Cardiac muscle cell (in vitro differentiated cells and primary cell): ENCODE measurements at regions not wholly inside any gene's neighbourhood (a gene's known extent, or its start where the extent isn't known, plus 50 kb on each side); places are given as distances from the start of the nearest gene placed in this dataset.
"Not testable (repeated sequence)": the region's sequence is repeated elsewhere in the genome, so short reads cannot be mapped to it uniquely, and the experiment has no call there.

Source experiments
- DNase-seq, 2 donors: peaks; one replicate each; pipeline versions ENCODE4 v3.0.0 to v3.0.0-alpha.2; 2010 to 2017; ENCODE audit warnings: low read depth in 1 of 2, low spot score in 1 of 2
- H3K27ac ChIP-seq: fragments of 200-600 bp; sonication (generic); 2 replicates; pipeline ENCODE4 v1.5.1; 2016
- H3K27me3 ChIP-seq: fragments of 200-600 bp; sonication (generic); 2 replicates; pipeline ENCODE4 v1.6.0; 2016; ENCODE audit warnings: control low read depth
- H3K36me3 ChIP-seq: fragments of 200-600 bp; sonication (generic); 2 replicates; pipeline ENCODE4 v1.5.1; 2016; ENCODE audit warnings: control low read depth
- H3K4me1 ChIP-seq: fragments of 200-600 bp; sonication (generic); 2 replicates; pipeline ENCODE4 v1.8.1; 2017; ENCODE audit warnings: low read depth, mild to moderate bottlenecking, mixed run types
- H3K4me3 ChIP-seq: fragments of 200-600 bp; sonication (generic); 2 replicates; pipeline ENCODE4 v1.5.1; 2016; ENCODE audit warnings: mild to moderate bottlenecking
- H3K9me3 ChIP-seq: fragments of 200-600 bp; sonication (generic); 2 replicates; pipeline ENCODE4 v1.5.1; 2017; ENCODE audit warnings: low read depth, mild to moderate bottlenecking, control low read depth
- CTCF ChIP-seq: IDR thresholded peaks from 2 replicates; pipeline ENCODE4 v1.5.1; 2012; ENCODE audit warnings: low read depth, mild to moderate bottlenecking, low read length

GRCh38 chr10:34058845-34059614, 724.6 kb upstream of the NRP1 start:
- H3K27me3 ChIP-seq = no peaks in the 10 kb centered on the region
- TF ChIP-seq CTCF = no peak
- no peak overlapping the region for H3K27ac ChIP-seq
- H3K4me3 ChIP-seq = no peak overlapping the region
- no peak for DNase-seq
- H3K4me1 ChIP-seq = no peaks in the 10 kb centered on the region
- no peaks in the 10 kb centered on the region for H3K36me3 ChIP-seq
- H3K9me3 ChIP-seq = no peaks in the 10 kb centered on the region

GRCh38 chr10:34055410-34055985, 721.0 kb upstream of the NRP1 start:
- H3K4me3 ChIP-seq, H3K4me1 ChIP-seq, H3K36me3 ChIP-seq, H3K9me3 ChIP-seq, DNase-seq, H3K27me3 ChIP-seq, H3K27ac ChIP-seq: not testable (repeated sequence)

- Histone ChIP-seq H3K27ac (no peak overlapping the region), H3K4me1 (no peaks in the 10 kb centered on the region), H3K4me3 (no peak overlapping the region), H3K36me3 (no peaks in the 10 kb centered on the region), H3K9me3 (no peaks in the 10 kb centered on the region), H3K27me3 (no peaks in the 10 kb centered on the region)
- DNase-seq = peak in 1 of 2 donors; percentile 59
- TF ChIP-seq CTCF = no peak
Measured at GRCh38 chr10:34049887-34050286, 715.4 kb upstream of the NRP1 start.

GRCh38 chr10:34049469-34049868, 715.0 kb upstream of the NRP1 start:
- H3K36me3 ChIP-seq = no peaks in the 10 kb centered on the region
- H3K4me3 ChIP-seq = no peak overlapping the region
- no peaks in the 10 kb centered on the region for H3K9me3 ChIP-seq
- no peak overlapping the region for H3K27ac ChIP-seq
- H3K4me1 ChIP-seq = no peaks in the 10 kb centered on the region
- DNase-seq = no peak
- no peak for TF ChIP-seq CTCF
- H3K27me3 ChIP-seq = no peaks in the 10 kb centered on the region

- Histone ChIP-seq H3K36me3 (no peaks in the 10 kb centered on the region), H3K27ac (no peak overlapping the region), H3K27me3 (no peaks in the 10 kb centered on the region), H3K4me3 (no peak overlapping the region), H3K9me3 (no peaks in the 10 kb centered on the region), H3K4me1 (no peaks in the 10 kb centered on the region)
- TF ChIP-seq CTCF = no peak
- no peak for DNase-seq
Measured at GRCh38 chr10:34047389-34047788, 712.9 kb upstream of the NRP1 start.

GRCh38 chr10:34046506-34047034, 712.1 kb upstream of the NRP1 start:
- DNase-seq = no peak
- Histone ChIP-seq H3K4me3 (no peak overlapping the region), H3K27ac (no peak overlapping the region), H3K27me3 (no peaks in the 10 kb centered on the region), H3K36me3 (no peaks in the 10 kb centered on the region), H3K9me3 (no peaks in the 10 kb centered on the region), H3K4me1 (no peaks in the 10 kb centered on the region)
- no peak for TF ChIP-seq CTCF
